BLaER1 treated with 17β-estradiol and CSF1 and Interleukin-3, amounts not matched to agents 10 nM and 100 nM (cell line): ENCODE measurements at regions not wholly inside any gene's neighbourhood (a gene's known extent, or its start where the extent isn't known, plus 50 kb on each side); places are given as distances from the start of the nearest gene placed in this dataset.

Experiments
- H3K27ac ChIP-seq, 11 experiments: shearing (Covaris generic); formaldehyde crosslinking; 2 replicates each; pipeline ENCODE4 v1.8.1; 2022
- H3K27me3 ChIP-seq, 11 experiments: shearing (Covaris generic); formaldehyde crosslinking; 2 replicates each; pipeline ENCODE4 v1.8.1; 2022
- H3K36me3 ChIP-seq, 11 experiments: shearing (Covaris generic); formaldehyde crosslinking; 2 replicates each; pipeline ENCODE4 v1.8.1; 2022
- H3K4me1 ChIP-seq, 10 experiments: shearing (Covaris generic); formaldehyde crosslinking; 2 replicates each; pipeline ENCODE4 v1.8.1; 2022
- H3K4me2 ChIP-seq, 11 experiments: shearing (Covaris generic); formaldehyde crosslinking; 2 replicates each; pipeline ENCODE4 v1.8.1; 2022
- H3K4me3 ChIP-seq, 10 experiments: shearing (Covaris generic); formaldehyde crosslinking; 2 replicates each; pipeline ENCODE4 v1.8.1; 2022
- H3K9ac ChIP-seq, 11 experiments: shearing (Covaris generic); formaldehyde crosslinking; 2 replicates each; pipeline ENCODE4 v1.8.1; 2022
- H3K9me3 ChIP-seq, 11 experiments: shearing (Covaris generic); formaldehyde crosslinking; replicated peaks in 1 of 11; 2 replicates each; pipeline ENCODE4 v1.8.1; 2022
- H4K20me1 ChIP-seq, 11 experiments: shearing (Covaris generic); formaldehyde crosslinking; 2 replicates each; pipeline ENCODE4 v1.8.1; 2022
- Cebpa-rat ChIP-seq, 11 experiments: shearing (Covaris generic); IDR thresholded peaks; 2 replicates each; pipeline ENCODE4 v1.8.1; 2022

DNA sequence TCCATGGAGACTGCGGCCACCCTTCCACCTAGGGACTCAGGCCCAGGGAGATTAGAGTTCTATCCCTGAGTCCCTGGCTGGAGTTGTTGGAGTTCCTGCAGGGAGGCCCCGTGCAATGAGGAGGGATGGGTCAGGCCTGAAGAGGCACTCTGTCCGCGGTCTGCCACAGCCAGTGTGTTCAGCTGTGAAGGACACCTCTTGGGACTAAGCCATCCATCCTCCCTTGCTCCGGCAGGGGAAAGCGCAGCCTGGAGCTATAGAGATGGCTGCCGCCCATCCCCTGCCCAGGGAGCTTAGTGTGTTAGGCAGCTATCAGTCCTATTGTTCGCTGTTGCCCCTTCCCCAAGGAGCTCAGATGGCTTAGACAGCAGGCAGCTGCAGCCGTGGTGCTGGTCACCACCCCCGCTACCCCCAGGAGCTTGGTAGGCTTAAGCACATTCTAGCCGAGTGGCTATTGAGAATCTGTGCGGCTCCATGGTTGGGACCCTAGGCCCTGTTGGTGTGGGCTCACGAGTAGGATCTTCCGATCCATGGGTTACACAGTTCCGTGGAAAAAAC lies 141.3 kb downstream of the CYB561 start:
- Histone ChIP-seq H3K4me1 (peaks cover 0 to 4% (median 0%) of the 10 kb centered on the region in 10 experiments; a peak in 2 of 20 replicates), H3K27me3 (no peaks in the 10 kb centered on the region), H3K4me2 (no peak overlapping the region), H3K9me3 (peaks cover 32 to 57% (median 43%) of the 10 kb centered on the region in 11 experiments), H3K36me3 (peaks cover 0 to 9% (median 0%) of the 10 kb centered on the region in 11 experiments; a peak in 5 of 22 replicates), H3K9ac (no peak overlapping the region), H3K4me3 (no peak overlapping the region), H4K20me1 (no peaks in the 10 kb centered on the region), H3K27ac (no peak overlapping the region)
- TF ChIP-seq Cebpa-rat (IDR thresholded peaks at IDR 0.05) = no peak

DNA sequence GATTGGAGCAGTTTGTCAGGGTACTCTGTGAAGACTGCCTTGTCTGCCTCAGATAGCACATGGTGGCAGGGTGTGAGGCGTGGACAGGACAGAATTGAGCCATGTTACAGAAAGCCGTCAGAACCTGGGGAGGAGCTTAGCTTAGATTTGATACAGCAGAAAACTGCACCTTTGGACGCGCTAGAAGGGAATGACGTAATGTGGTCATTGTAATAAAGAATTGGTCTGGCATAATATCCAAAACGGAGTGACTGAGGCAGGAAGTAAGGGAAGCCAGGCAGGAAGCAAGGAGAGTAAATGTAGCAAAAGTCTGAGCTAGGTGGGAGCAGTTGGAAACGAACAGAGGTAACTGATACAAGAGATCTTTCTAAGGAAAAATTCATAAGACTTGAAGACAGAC lies 140.2 kb downstream of the CYB561 start:
- Histone ChIP-seq H4K20me1 (no peaks in the 10 kb centered on the region), H3K4me2 (no peak overlapping the region), H3K4me1 (peaks cover 0 to 4% (median 0%) of the 10 kb centered on the region in 10 experiments; a peak in 2 of 20 replicates), H3K4me3 (no peak overlapping the region), H3K9me3 (peaks cover 39 to 61% (median 47%) of the 10 kb centered on the region in 11 experiments), H3K27ac (no peak overlapping the region), H3K36me3 (peaks cover 0 to 9% (median 0%) of the 10 kb centered on the region in 11 experiments; a peak in 7 of 22 replicates), H3K9ac (no peak overlapping the region), H3K27me3 (no peaks in the 10 kb centered on the region)
- no peak for TF ChIP-seq Cebpa-rat (IDR thresholded peaks at IDR 0.05)

DNA sequence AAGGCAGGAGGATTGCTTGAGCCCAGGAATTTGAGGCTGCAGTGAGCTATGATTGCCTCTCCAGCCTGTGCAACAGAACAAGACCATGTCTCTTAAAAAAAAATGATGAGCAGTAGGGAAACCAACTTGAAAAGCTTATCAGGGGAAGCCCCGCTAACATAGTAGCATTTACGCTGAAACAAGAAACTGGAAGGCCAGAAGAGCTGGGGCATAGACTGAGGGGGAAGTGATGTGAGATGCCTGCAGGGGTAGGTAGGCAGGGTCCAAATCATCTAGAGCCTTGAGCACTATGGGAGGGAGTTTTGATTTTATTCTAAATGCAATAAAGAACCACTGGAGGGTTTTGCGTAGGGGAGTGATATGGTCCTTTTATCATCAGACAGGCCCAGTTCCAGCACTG lies 139.3 kb downstream of the CYB561 start:
- Histone ChIP-seq H4K20me1 (no peaks in the 10 kb centered on the region), H3K27me3 (no peaks in the 10 kb centered on the region), H3K36me3 (peaks cover 0 to 9% (median 0%) of the 10 kb centered on the region in 11 experiments; a peak in 7 of 22 replicates), H3K9ac (no peak overlapping the region), H3K9me3 (peaks cover 39 to 62% (median 52%) of the 10 kb centered on the region in 11 experiments), H3K4me1 (peaks cover 0 to 14% (median 0%) of the 10 kb centered on the region in 10 experiments; a peak in 2 of 20 replicates), H3K27ac (no peak overlapping the region), H3K4me3 (no peak overlapping the region), H3K4me2 (no peak overlapping the region)
- no peak for TF ChIP-seq Cebpa-rat (IDR thresholded peaks at IDR 0.05)

DNA sequence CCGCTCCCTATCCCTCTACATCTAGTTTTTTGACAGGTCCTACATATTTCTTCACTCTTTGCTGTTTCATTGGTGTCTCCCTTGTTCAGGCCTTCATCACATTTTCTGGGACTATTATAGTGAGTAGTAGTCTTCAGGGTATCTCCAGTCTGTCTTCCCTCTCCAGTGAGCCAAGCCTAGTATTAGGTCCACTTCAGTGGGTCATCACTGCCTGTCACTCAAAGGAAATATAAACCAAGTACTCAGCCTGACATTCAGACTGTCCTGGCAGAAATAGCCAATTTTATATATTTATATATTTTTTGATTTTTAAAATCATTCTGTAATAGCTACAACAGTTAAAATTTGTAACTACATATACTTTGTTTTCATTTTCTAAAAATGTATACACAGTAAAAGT lies 137.8 kb downstream of the CYB561 start:
- Histone ChIP-seq H3K36me3 (peaks cover 0 to 9% (median 4%) of the 10 kb centered on the region in 11 experiments; a peak in 8 of 22 replicates), H3K4me2 (no peak overlapping the region), H3K9ac (no peak overlapping the region), H3K27me3 (no peaks in the 10 kb centered on the region), H3K27ac (no peak overlapping the region), H4K20me1 (no peaks in the 10 kb centered on the region), H3K9me3 (peaks cover 27 to 55% (median 45%) of the 10 kb centered on the region in 11 experiments), H3K4me1 (peaks cover 0 to 16% (median 6%) of the 10 kb centered on the region in 10 experiments; a peak in 12 of 20 replicates), H3K4me3 (no peak overlapping the region)
- no peak for TF ChIP-seq Cebpa-rat (IDR thresholded peaks at IDR 0.05)

DNA sequence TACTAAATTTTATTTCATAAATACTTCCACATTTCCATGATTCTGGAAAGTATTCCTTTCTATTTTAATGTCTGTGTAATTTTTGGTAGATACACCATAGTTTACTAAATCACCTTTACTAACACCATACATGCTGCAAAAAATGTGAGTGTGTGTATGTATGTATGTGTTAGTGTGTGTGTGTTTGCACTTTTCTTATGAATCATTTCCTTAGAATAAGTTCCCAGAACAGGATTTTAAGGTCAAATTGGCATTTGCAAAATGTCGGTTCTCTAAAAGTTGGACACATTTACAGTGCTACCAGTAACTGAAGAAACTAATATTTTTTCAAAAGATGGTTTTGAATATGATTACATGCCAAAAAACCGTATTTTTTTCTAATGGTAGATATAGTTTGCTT lies 137.1 kb downstream of the CYB561 start:
- H3K9ac ChIP-seq = no peak overlapping the region
- no peak overlapping the region; a peak in 1 of 22 replicates for H3K4me2 ChIP-seq
- no peaks in the 10 kb centered on the region for H4K20me1 ChIP-seq
- H3K4me1 ChIP-seq = peaks cover 0 to 16% (median 13%) of the 10 kb centered on the region in 10 experiments; a peak in 12 of 20 replicates
- H3K4me3 ChIP-seq = no peak overlapping the region
- H3K27ac ChIP-seq = no peak overlapping the region
- peaks cover 0 to 9% (median 3%) of the 10 kb centered on the region in 11 experiments; a peak in 10 of 22 replicates for H3K36me3 ChIP-seq
- H3K27me3 ChIP-seq = no peaks in the 10 kb centered on the region
- no peak for TF ChIP-seq Cebpa-rat (IDR thresholded peaks at IDR 0.05)
- peaks cover 19 to 48% (median 40%) of the 10 kb centered on the region in 11 experiments for H3K9me3 ChIP-seq

DNA sequence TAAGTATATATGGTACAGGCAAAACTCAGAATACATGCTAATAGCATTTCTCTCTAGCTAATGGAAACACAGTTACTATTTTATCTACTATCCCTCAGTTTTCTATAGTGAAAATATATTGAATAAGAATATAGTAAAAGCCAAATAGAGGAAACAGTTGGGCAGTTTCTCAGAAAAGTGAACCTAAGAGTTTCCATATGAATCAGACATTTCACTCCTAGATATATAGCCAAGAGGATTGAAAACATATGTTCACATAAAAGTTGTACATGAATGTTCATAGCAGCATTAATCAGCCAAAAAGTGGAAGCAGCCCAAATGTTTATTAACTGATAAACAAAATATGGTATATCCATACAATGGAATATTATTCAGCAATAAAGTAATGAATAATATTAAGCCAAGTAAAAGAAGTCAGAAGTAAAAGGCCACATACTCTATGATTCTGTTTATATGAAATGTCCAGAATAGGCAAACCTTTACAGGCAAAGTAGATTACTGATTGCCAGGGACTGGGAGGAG lies 134.6 kb downstream of the CYB561 start:
- no peaks in the 10 kb centered on the region for H3K27me3 ChIP-seq
- peaks cover 0 to 41% (median 31%) of the 10 kb centered on the region in 11 experiments; a peak in 21 of 22 replicates for H3K9me3 ChIP-seq
- no peak overlapping the region for H3K9ac ChIP-seq
- H3K4me3 ChIP-seq = no peak overlapping the region
- peaks cover 0 to 28% (median 15%) of the 10 kb centered on the region in 10 experiments; a peak in 12 of 20 replicates for H3K4me1 ChIP-seq
- H3K4me2 ChIP-seq = no peak overlapping the region
- TF ChIP-seq Cebpa-rat (IDR thresholded peaks at IDR 0.05) = no peak
- peaks cover 6 to 24% (median 16%) of the 10 kb centered on the region in 11 experiments; a peak in 15 of 22 replicates for H3K36me3 ChIP-seq
- no peaks in the 10 kb centered on the region for H4K20me1 ChIP-seq
- no peak overlapping the region for H3K27ac ChIP-seq

DNA sequence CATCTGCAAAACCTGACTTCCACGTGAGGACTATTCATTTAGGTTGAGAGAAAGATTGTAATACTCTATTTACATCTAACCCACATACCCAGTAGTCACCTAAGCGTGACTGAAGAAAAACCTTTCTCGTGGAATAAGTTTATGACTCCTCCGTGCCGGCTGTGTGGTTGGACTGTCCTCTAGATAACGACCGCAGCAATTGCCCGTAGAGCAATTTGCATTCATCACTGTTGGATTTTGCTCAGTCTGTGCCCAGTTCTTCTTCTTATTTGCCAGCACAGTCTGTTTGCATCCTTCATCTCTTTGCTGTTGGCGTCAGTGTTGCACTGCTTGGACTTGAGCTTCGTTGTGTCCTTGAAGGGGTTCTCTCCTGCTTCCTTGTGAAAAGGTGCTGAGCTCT lies 131.3 kb downstream of the CYB561 start:
- Histone ChIP-seq H3K36me3 (peaks cover 8 to 34% (median 24%) of the 10 kb centered on the region in 11 experiments; a peak in 18 of 22 replicates), H4K20me1 (no peaks in the 10 kb centered on the region), H3K4me1 (peaks cover 0 to 28% (median 13%) of the 10 kb centered on the region in 10 experiments; a peak in 12 of 20 replicates), H3K27me3 (no peaks in the 10 kb centered on the region), H3K9me3 (peaks cover 0 to 46% (median 29%) of the 10 kb centered on the region in 11 experiments; a peak in 21 of 22 replicates), H3K4me2 (peak overlapping the region in 1 of 11 experiments; percentile 77; a peak in 2 of 22 replicates), H3K9ac (no peak overlapping the region), H3K27ac (no peak overlapping the region), H3K4me3 (no peak overlapping the region)
- no peak for TF ChIP-seq Cebpa-rat (IDR thresholded peaks at IDR 0.05)

DNA sequence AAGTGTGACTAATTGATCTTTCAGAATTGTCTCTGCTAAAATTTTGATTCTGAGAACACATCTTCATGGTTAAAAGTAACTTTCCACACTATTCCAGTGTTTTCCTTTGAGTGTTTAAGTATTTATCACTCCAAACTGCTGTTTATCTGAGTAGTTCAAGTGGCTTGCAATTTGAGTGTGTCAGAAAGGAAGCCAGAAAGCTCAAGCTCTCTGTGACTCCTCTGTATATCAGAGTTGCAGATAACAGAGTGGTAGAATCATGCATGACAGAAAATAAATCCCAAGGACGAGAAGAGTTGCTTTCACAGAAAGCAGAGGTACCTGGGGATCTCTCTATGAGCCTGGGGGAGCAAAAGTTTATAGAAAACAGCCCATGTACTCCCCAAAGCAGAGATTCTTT lies 130.0 kb downstream of the CYB561 start:
- H4K20me1 ChIP-seq = no peaks in the 10 kb centered on the region
- H3K4me3 ChIP-seq = no peak overlapping the region
- H3K27ac ChIP-seq = no peak overlapping the region
- peaks cover 8 to 41% (median 29%) of the 10 kb centered on the region in 11 experiments; a peak in 19 of 22 replicates for H3K36me3 ChIP-seq
- H3K9me3 ChIP-seq = peaks cover 0 to 34% (median 15%) of the 10 kb centered on the region in 11 experiments; a peak in 18 of 22 replicates
- H3K27me3 ChIP-seq = no peaks in the 10 kb centered on the region
- TF ChIP-seq Cebpa-rat (IDR thresholded peaks at IDR 0.05) = no peak
- no peak overlapping the region for H3K9ac ChIP-seq
- H3K4me1 ChIP-seq = peaks cover 0 to 28% (median 12%) of the 10 kb centered on the region in 10 experiments; a peak in 12 of 20 replicates
- H3K4me2 ChIP-seq = no peak overlapping the region

DNA sequence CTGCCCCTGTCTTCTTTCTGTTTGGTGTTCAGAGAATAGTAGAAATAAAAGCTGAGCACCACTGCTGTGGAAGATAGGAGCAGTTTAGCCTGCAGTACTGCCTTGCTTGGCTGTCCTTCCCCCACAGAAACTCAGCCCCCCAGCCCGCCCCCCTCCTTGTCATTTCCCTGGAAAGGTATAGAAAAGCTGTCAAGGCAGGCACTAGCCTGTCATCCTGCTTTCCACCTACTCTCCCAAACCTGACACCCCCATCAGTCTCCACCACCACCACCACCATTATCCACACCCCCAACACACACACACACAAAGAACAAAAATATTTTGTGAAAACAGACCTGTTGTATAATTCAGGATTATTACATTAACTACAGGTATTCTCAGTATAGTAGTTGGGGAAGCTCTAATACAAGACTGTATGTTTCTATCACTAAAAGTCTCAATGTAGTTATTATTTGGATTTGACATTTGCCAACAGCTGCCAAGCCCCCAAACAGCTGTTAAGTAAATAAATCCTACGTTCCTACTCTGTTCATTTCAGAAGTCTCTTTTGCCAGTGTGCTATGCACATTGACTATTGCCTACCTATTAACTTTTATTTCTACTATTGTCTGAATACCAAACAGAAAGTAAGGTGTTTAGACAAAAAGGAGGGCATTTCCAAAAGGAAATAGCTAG lies 128.8 kb downstream of the CYB561 start:
- Histone ChIP-seq H3K36me3 (peaks cover 8 to 53% (median 37%) of the 10 kb centered on the region in 11 experiments; a peak in 19 of 22 replicates), H3K4me2 (no peak overlapping the region), H4K20me1 (no peaks in the 10 kb centered on the region), H3K9ac (no peak overlapping the region), H3K27ac (no peak overlapping the region), H3K4me3 (no peak overlapping the region), H3K9me3 (peaks cover 0 to 24% (median 5%) of the 10 kb centered on the region in 11 experiments; a peak in 15 of 22 replicates), H3K4me1 (peaks cover 0 to 28% (median 11%) of the 10 kb centered on the region in 10 experiments; a peak in 10 of 20 replicates), H3K27me3 (no peaks in the 10 kb centered on the region)
- TF ChIP-seq Cebpa-rat (IDR thresholded peaks at IDR 0.05) = no peak
